Fibroblast of villous mesenchyme (primary cell): ENCODE measurements at regions not wholly inside any gene's neighbourhood (a gene's known extent, or its start where the extent isn't known, plus 50 kb on each side); places are given as distances from the start of the nearest gene placed in this dataset.
"Not testable (repeated sequence)": the region's sequence is repeated elsewhere in the genome, so short reads cannot be mapped to it uniquely, and the experiment has no call there.

Experiments
- DNase-seq: peaks from one replicate; pipeline ENCODE4 v3.0.0-alpha.2; 2010; ENCODE audit warnings: low read depth
- H3K4me3 ChIP-seq: 2 replicates; pipeline ENCODE4 v1.5.1; 2011; ENCODE audit warnings: low read depth, mild to moderate bottlenecking, low read length
- CTCF ChIP-seq: IDR thresholded peaks from 2 replicates; pipeline ENCODE4 v1.5.1; 2012; ENCODE audit warnings: low read depth, mild to moderate bottlenecking, low read length; ENCODE audit not compliant: insufficient read depth

- peak; percentile 69 for DNase-seq
- no peak overlapping the region for H3K4me3 ChIP-seq
- no peak for TF ChIP-seq CTCF
These were observed 92.4 kb upstream of the KLF6 start for GRCh38 chr10:3877211-3878000.

GRCh38 chr10:3876350-3876962 is 91.4 kb upstream of the KLF6 start:
- DNase-seq, result no peak
- TF ChIP-seq CTCF, result no peak
- no peak overlapping the region for H3K4me3 ChIP-seq

- DNase-seq, result no peak
- TF ChIP-seq CTCF, result no peak
- no peak overlapping the region for H3K4me3 ChIP-seq
These were observed 90.8 kb upstream of the KLF6 start for GRCh38 chr10:3875842-3876235.

GRCh38 chr10:3874990-3875841 is 90.2 kb upstream of the KLF6 start:
- no peak for DNase-seq
- H3K4me3 ChIP-seq, result no peak overlapping the region
- no peak for TF ChIP-seq CTCF

GRCh38 chr10:3874610-3874989 is 89.6 kb upstream of the KLF6 start:
- not testable (repeated sequence) for DNase-seq, H3K4me3 ChIP-seq

GRCh38 chr10:3873728-3874461 is 88.9 kb upstream of the KLF6 start:
- no peak for TF ChIP-seq CTCF
- peak; percentile 73 for DNase-seq

More at GRCh38 chr10:3873728-3874461, 88.9 kb upstream of the KLF6 start:
- H3K4me3 ChIP-seq, result no peak overlapping the region
